Right lung (tissue), 2 donors: ENCODE measurements at regions not wholly inside any gene's neighbourhood (a gene's known extent, or its start where the extent isn't known, plus 50 kb on each side); places are given as distances from the start of the nearest gene placed in this dataset.

Experiments used
- DNase-seq, 2 donors: peaks; one replicate each; pipeline ENCODE4 v3.0.0-alpha.2; 2013

DNA sequence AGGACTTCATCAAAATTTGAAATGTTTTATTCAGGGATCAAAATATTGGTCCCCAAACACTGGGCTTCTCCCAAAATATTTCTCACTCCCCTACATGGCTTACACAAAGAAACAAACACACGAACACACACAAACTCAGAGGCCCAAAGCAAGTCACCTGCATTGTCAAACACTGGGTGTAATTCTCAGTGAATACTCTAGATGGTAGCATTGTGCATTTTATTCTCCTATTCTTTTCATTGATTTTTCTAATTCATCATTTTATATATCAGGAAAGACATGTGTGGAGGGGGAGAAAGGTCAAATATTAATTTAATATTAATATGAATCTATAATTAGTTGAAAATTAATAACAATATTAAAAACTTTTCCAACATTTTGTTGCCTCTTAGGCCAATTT, 72.3 kb upstream of the TNMD start:
- DNase-seq: peak in 1 of 2 donors; percentile 2

DNA sequence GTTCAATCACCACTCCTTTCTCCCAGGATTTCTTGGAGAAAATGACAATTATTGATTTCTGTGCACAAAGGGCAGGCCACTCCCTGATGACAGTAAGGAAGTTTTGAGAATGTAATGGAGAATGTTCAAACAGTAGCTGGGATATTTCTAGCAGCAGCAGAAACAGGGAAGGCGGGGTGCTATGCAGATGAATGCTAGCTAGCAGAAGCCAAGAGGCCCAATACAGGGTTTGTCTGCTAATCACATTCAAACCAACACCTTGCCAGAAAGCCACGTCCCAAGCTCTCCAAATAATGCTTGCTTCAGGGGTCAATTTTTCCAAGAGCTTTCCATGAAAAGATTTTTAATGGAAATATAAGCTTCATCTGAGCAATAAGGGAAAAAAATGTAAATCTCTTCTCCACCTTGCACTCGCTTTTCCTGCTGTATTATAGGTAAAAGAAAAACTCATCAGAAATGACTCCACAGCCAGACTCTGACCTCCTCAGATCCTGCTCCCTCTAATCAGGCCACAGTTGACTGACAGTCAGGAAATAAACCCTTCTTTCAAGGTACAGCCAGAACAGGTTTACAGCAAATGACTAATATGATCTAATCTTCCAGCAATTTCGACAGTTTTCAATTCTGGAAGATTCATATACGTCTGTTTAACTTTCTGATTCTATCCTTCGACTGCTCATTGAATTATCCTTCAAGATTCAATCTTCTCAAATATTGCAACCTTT, 84.7 kb upstream of the PCDH19 start:
- no peak for DNase-seq

DNA sequence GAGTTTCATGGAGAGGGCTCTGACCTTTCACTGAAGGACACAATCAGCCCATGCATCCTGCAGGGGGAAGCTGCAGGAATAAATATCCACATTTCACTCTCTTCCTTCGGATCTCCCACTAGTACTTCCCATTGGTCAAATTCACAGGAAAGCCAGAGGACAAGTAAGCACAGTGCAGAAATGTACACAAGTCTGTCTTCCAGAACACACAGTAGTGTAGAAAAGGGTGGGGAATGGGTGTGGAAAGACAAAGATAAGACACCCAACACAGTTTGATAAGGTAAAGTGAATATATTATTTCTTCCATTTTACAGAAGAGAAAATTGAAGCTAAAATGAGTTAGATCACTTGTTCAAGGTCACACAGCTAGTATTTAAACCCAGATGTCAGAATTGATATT, 81.1 kb upstream of the PCDH19 start:
- DNase-seq: no peak

DNA sequence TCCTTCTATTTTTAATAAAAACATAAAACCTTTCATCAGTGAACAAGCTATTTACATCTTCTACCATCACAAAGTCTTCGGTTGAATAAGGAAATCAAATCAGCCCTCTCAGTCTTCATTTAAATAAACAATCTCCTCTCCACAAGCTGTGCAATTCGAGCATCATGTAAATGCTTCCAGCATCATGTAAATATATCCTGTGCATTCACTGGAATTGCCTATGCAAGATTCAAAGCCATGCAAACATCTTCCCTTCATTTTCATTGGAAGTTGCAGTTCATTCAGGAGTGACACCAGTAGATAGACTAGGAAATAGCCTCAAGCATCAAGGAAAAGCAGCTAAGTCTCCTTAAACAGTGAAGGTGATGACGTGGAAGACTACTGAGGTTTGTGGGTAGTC, 77.7 kb upstream of the PCDH19 start:
- no peak for DNase-seq

DNA sequence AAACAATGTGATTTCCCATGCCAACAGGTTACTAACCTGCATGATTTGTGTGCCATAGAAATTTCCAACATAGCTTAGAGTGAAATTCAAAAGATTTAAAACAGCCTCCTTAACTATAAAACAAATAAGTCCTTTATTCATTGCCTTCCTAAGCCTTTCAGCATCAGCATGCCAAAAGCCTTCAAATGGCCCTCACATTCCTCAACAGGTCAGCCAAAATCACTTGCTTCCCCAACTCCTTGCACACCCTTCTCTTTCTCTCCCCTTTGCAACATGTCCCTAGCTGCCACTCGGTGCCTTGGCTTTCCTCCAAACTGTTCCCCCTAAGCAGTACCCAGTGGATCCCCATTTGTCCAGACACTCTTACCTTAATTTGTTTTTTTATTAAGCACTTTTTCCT, 74.9 kb upstream of the PCDH19 start:
- DNase-seq: no peak

DNA sequence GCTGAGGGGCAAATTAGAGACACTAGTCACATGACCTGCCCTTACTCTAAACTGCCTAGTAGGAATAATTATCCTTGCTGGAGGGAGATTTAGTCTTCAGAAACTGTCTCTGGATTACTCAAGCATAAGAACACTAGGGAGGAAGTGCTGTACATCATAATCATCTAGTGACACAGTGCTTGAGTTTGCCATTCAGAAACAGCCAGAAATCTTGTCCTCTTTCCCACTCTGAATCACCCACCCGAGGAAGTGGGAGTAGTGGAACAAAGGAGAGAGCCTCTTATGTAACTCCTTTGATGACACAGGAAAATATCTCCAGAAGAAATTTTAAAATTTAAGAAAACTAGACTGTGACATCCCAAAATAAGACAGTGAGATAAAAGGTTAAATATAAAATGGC, 69.3 kb upstream of the PCDH19 start:
- DNase-seq: no peak

DNA sequence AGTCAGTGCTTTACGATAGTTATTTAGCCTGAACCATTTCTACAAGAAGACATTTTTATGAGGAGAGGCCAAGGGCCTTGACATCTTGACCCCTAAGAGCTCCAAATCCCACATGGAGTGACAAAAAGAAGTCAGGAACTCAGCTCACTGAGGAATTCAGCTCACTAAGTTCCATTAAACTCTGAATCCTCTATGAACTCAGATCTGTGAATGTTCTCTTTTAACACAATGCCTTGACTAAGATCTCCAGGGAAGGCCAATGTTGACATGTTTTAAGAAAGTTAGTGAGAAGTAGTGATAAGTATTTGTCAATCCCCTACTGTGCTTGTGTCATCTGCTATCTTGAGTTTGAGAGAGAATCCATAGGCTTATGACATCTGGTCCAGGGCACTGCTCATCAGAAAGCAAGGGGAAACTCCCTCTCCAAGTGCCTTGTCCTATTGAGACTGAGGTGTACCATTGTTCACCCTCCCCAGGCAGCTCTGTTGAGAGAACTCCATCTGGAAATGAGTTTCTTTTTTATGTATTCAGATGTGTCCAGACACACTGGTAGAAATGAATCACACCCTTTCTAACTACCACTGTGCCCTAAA, 68.7 kb upstream of the PCDH19 start:
- no peak for DNase-seq

DNA sequence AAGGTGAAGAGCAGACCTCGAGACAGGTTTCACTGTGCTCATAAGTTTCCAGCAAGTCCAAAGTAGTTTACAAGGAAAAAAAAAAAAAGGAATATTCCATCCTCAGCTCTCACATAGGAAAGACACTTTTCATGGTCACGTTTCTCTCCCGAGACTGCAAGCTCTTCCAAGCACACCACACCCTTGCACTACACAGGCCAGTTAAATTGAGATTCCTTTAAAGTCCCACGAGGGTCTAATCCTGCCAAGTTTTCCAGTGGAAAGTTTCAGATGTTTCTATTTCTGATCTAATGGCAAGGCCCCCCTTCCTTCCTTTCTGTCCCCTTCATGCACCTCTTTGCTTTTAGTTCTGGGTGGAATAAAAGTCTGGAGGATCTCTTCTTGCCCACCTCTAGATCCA, 67.9 kb upstream of the PCDH19 start:
- no peak for DNase-seq

DNA sequence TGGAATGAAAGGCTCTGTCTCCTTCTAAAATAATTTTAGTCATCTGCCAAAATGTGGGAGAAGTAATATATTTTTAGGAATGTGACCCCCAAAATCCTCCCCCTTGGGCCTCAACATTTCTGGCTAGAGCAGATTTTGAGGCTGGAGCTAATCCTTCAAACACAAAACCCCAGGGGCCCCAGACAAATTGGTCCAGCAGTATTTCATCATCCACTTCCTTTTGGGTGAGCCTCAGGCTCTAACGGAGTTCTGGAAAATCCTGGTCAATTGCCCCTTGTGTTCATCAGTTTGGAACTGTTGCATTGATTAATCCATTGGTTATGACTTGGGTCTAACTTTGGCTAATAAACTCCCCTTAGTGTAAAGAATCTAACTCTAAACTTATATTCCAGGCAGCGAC, 67.4 kb upstream of the PCDH19 start:
- DNase-seq: no peak
